ENCODE measurements at regions not wholly inside any gene's neighbourhood (a gene's known extent, or its start where the extent isn't known, plus 50 kb on each side); places are given as distances from the start of the nearest gene placed in this dataset.
"Not testable (repeated sequence)": the region's sequence is repeated elsewhere in the genome, so short reads cannot be mapped to it uniquely, and the experiment has no call there.

- Histone ChIP-seq H3K9me3 (no peaks in the 10 kb centered on the region), H3K4me1 (no peaks in the 10 kb centered on the region), H3K36me3 (replicated peaks in 1 of 2; ENCODE audit: insufficient read depth in 1 of 2, low read depth in 2 of 2) (no peaks in the 10 kb centered on the region), H3K27ac (no peak overlapping the region), H3K27me3 (no peaks in the 10 kb centered on the region), H3K4me3 (no peak overlapping the region)
- intact Hi-C loops (cut with DNase I), result no loop called here
- no peak for DNase-seq
- no peak for ATAC-seq
- no peak for TF ChIP-seq CTCF (IDR thresholded peaks at IDR 0.05)
- no peak for TF ChIP-seq POLR2A (IDR thresholded peaks at IDR 0.05)
Observed at GRCh38 chr6:86045038-86045437, 402.4 kb upstream of the SYNCRIP start.

- no peak for DNase-seq
- Histone ChIP-seq H3K36me3 (replicated peaks in 1 of 2; ENCODE audit: insufficient read depth in 1 of 2, low read depth in 2 of 2) (no peaks in the 10 kb centered on the region), H3K9me3 (no peaks in the 10 kb centered on the region), H3K27ac (no peak overlapping the region), H3K27me3 (no peaks in the 10 kb centered on the region), H3K4me3 (no peak overlapping the region), H3K4me1 (no peaks in the 10 kb centered on the region)
- intact Hi-C loops (cut with DNase I), result no loop called here
- TF ChIP-seq CTCF (IDR thresholded peaks at IDR 0.05) (no peak), POLR2A (IDR thresholded peaks at IDR 0.05) (no peak)
- ATAC-seq, result no peak
Observed at GRCh38 chr6:86042214-86042613, 399.5 kb upstream of the SYNCRIP start.

GRCh38 chr6:86031713-86032112 lies 389.0 kb upstream of the SYNCRIP start:
- no peaks in the 10 kb centered on the region for H3K36me3 ChIP-seq (replicated peaks in 1 of 2; ENCODE audit: insufficient read depth in 1 of 2, low read depth in 2 of 2)
- no peaks in the 10 kb centered on the region for H3K27me3 ChIP-seq
- ATAC-seq, result no peak
- TF ChIP-seq CTCF (IDR thresholded peaks at IDR 0.05), result no peak
- no peak for TF ChIP-seq POLR2A (IDR thresholded peaks at IDR 0.05)
- peaks cover 5% of the 10 kb centered on the region for H3K4me1 ChIP-seq
- no peak overlapping the region for H3K27ac ChIP-seq
- DNase-seq, result no peak
- H3K4me3 ChIP-seq, result no peak overlapping the region
- 12 to 13% methylated on average over 2 of the region's 2 CpGs for WGBS, 2 donors
- intact Hi-C loops (cut with DNase I), result no loop called here
- H3K9me3 ChIP-seq, result no peaks in the 10 kb centered on the region

- no peaks in the 10 kb centered on the region for H3K36me3 ChIP-seq (replicated peaks in 1 of 2; ENCODE audit: insufficient read depth in 1 of 2, low read depth in 2 of 2)
- no peaks in the 10 kb centered on the region for H3K9me3 ChIP-seq
- TF ChIP-seq CTCF (IDR thresholded peaks at IDR 0.05) (no peak), POLR2A (IDR thresholded peaks at IDR 0.05) (no peak)
- H3K27ac ChIP-seq, result no peak overlapping the region
- intact Hi-C loops (cut with DNase I), result no loop called here
- no peak for ATAC-seq
- no peak for DNase-seq
- no peak overlapping the region for H3K4me3 ChIP-seq
- H3K27me3 ChIP-seq, result no peaks in the 10 kb centered on the region
- peaks cover 5% of the 10 kb centered on the region for H3K4me1 ChIP-seq
- WGBS, 2 donors, result 76 to 88% methylated on average over 3 of the region's 3 CpGs
Observed at GRCh38 chr6:86030875-86031274, 388.2 kb upstream of the SYNCRIP start.

- Histone ChIP-seq H3K27me3 (no peaks in the 10 kb centered on the region), H3K4me1 (peaks cover 5% of the 10 kb centered on the region), H3K27ac (no peak overlapping the region), H3K4me3 (no peak overlapping the region), H3K36me3 (replicated peaks in 1 of 2; ENCODE audit: insufficient read depth in 1 of 2, low read depth in 2 of 2) (no peaks in the 10 kb centered on the region), H3K9me3 (no peaks in the 10 kb centered on the region)
- TF ChIP-seq POLR2A (IDR thresholded peaks at IDR 0.05), result no peak
- TF ChIP-seq CTCF (IDR thresholded peaks at IDR 0.05), result no peak
- intact Hi-C loops (cut with DNase I), result no loop called here
- DNase-seq (no peak), ATAC-seq (no peak)
Observed at GRCh38 chr6:86028776-86029175, 386.1 kb upstream of the SYNCRIP start.

GRCh38 chr6:86026890-86027289 lies 384.2 kb upstream of the SYNCRIP start:
- not testable (repeated sequence) for DNase-seq

More at GRCh38 chr6:86026890-86027289, 384.2 kb upstream of the SYNCRIP start:
- intact Hi-C loops (cut with DNase I); H3K4me1 ChIP-seq; ATAC-seq; H3K36me3 ChIP-seq (replicated peaks in 1 of 2; ENCODE audit: insufficient read depth in 1 of 2, low read depth in 2 of 2); H3K27ac ChIP-seq; H3K27me3 ChIP-seq; H3K9me3 ChIP-seq; H3K4me3 ChIP-seq: not testable (repeated sequence)
- 58 to 59% methylated on average over 8 to 10 of the region's 10 CpGs for WGBS, 2 donors

Measured in body of pancreas (tissue), 4 donors.